Amniotic epithelial cell (primary cell): ENCODE measurements at regions not wholly inside any gene's neighbourhood (a gene's known extent, or its start where the extent isn't known, plus 50 kb on each side); places are given as distances from the start of the nearest gene placed in this dataset.
A peak's percentile ranks its signal among the peaks of the same experiment; 100 is the strongest.

Experiments
- DNase-seq: peaks from one replicate; pipeline ENCODE4 v3.0.0-alpha.2; 2010; ENCODE audit warnings: low read depth

DNA sequence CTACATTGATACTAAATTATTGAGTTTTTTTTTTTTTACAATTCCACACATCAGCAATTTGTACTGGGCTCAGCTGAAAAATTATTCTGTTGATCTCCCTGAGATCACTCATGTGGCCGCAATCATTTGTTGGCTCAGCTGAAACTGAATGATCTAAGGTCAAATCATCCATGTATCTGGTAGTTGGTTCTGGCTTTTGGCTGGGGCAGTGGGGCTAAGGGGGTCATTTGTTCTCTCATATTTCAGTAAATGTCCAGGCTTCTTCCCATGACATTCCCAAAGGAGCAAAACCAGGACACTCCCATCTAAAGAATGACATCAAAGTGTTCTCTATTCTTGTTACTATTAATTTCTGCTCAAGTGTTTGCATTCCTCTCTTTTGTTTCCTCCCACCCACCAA, 806.7 kb upstream of the ADGRL2 start:
- no peak for DNase-seq

DNA sequence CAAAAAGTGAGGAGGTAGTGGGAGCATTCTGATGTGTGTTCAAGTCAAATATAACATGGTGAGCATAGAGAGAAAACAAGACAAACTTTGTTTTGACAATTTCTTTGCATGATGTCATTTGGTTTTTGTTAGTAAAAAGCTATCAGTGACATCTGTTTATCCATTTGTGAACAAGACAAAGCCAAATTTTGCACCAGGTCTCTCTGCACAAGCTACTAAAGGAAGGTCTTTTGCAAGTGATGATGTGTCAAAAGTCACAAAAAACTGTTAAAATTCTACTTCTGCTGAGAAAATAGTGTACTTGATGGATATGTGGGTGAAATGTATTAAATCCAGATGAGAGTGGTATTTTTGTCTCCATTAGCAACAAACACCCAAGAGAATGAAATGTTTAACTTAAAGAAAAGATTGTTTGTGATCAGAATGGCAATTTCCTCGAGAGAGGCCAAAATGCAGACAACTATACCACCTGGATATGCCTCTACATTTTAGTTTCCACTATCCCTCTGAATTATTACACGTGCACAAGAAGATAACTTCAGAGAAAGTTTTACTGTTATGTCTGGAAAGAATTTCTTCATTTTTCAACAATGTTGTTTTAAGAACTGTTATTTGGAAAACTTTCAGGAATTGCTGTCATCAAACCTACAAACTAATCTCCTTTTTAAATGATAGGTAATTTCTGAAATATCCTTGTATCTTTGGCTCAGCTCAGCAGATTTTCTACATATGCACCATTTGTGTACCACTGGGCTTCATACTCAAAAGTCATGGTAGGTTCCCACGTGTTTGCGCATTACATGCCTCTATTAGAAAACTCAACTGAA, 807.4 kb upstream of the ADGRL2 start:
- no peak for DNase-seq

DNA sequence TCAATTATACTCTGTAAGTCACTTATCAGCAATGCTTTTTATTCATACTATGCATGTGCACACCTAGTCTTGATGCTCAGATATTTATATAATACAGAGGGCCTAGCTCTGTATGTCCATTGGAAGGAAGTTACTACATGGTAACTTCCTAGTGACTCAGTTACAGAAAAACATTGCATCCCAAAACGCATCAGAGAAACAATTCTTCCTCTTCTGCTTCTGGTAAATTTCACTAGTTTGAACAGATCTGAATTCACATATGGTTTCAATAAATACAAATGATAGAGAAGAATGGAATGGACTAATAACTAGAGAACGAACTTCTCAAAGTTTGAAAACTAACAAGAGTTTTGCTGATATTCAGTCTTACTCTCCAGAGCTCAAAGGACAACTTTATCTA, 811.3 kb upstream of the ADGRL2 start:
- no peak for DNase-seq

- DNase-seq: no peak
Observed at GRCh38 chr1:80988926-80989325, 811.8 kb upstream of the ADGRL2 start.

DNA sequence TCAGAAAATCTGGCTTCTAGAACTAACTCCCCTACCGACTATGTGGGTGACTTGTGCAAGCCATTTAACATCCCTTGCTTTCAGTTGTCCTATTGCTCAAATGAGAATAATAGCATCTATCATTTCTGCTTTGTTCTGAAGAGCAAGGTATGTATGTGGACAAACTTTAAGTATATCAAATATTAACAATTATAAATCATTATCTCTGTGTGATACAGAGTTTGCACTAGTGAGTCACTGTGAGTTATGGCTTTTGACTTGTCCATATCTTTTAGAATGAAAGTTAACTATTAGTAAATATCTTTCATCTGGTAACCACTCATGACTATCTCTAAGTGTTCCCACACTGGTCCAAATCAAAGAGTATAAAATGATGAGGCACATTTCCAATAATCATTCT, 812.9 kb upstream of the ADGRL2 start:
- no peak for DNase-seq

DNA sequence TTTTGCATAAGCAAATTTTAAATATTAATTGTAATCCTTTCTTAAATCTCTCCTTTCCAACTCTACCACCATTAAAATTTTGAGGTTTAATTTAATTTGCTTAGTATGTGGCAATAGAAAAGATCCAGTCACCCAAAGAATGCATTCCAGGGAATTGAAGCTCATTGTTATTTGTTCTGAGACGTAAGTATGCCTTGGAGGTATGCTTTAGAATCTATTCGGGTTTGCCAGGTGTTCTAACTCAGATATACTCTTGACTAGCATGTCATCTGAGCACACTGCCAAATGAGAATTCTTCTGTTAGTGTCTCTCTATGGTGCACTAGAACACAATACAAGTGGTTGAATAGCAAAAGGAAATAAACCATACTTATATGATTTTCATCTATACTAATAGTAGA, 813.6 kb upstream of the ADGRL2 start:
- no peak for DNase-seq

DNA sequence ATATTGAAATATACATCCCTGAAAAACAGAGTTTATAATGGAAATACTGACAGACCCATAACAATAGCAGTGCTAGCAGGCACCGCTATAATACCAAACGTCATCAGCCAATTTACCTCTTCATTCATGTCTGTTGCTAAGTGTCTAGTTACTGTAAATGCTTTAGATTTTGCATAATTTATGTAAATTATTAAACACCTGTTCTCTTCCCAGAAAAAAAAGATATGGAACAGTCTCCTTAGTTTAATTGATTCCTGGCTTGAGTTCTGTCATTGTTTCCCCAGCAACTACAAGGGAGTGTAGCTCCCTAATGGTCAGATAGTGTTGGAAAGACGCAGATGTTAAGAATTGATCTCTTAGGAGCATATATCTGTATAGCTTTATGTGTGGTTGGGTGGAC, 817.9 kb upstream of the ADGRL2 start:
- DNase-seq: no peak

GRCh38 chr1:80973101-80973500, 827.6 kb upstream of the ADGRL2 start:
- DNase-seq: no peak

GRCh38 chr1:80966266-80966665, 834.5 kb upstream of the ADGRL2 start:
- peak; percentile 7 for DNase-seq

- no peak for DNase-seq
Observed at GRCh38 chr1:80962564-80962963, 838.2 kb upstream of the ADGRL2 start.

GRCh38 chr1:80961464-80962190, 839.1 kb upstream of the ADGRL2 start:
- no peak for DNase-seq

DNA sequence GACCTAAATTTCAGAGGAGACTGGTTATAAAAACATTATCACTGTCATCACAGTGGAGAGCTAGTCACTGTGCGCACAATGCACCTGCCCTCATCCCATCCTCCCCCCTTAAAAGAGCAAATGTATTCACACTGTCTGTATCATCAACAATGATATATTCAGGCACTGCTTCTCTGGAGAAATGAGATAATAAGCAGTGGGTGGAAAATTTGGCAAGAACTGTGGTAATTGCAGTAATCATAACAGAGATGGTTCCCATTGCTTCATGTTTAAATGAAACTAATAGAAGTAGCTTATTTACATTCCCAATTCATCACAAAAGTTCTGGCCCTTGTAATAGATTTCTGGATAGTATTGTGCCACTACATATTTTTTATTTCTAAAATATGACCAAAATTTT, 867.4 kb upstream of the ADGRL2 start:
- no peak for DNase-seq

DNA sequence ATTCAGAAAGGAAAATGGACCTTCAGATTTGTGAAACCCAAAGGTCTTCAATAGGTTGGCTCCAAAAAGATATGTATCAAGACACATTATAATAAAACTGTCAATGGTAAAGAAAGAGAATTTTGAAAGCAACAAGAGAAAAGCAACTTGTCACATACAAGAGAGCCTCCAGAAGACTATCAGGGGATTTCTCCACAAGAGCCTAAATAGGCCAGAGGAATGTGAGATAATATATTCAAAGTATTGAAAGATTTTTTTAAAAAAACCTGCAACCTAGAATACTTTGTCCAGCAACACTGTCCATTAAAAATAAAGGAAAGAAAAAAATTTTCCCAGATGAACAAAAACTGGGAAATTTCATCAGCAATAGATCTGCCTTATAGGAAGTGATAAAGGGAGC, 869.6 kb upstream of the ADGRL2 start:
- no peak for DNase-seq

DNA sequence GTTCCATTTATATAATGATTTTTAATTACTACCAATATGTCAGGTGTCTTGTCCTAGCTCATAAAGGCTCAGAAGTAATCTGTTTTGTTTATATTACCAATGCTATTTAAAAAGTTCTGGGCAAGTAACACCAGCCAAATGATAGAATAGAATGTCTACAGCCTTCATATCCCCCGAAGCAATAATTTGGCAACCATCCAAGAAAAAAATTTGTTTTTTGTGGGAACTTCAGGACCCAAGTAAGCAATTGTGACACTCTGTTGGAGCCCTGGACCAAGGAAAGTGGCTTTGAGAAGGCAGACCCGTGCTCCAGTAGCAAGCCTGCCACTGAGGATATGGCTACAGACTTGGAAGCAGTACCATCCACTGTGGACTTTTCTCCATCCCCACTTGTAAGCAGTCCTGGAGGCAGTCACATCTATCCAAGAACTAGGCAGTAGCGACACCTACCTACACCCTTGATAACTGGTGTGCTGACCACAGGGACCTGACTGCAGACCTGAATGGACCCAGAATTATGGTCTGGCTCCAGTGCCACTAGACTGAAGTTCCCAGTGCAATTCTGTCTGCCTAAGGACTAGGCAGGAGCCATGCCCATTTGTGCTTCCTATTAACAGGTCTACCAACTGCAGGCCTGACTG, 870.7 kb upstream of the ADGRL2 start:
- no peak for DNase-seq

DNA sequence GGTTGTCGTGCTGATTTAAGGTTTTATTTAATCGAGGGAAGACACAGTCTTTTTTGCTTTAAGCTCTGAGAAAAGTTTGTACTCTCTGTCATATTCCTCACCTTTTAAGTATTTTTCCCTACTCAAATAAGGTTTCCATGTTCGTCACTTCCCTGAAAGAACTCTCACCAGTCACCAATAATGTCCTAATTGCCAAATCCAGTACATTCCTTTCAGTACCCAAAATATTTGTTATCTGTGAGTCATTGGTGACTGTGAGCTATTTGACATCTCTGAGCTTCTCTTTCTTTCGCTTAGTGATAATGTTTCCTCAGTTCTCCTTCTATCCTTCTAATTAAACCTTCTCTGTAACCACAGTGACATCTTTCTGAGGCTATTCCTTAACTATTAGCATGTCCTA, 874.2 kb upstream of the ADGRL2 start:
- DNase-seq: peak; percentile 30

GRCh38 chr1:80925130-80925805, 875.5 kb upstream of the ADGRL2 start:
- DNase-seq: no peak

DNA sequence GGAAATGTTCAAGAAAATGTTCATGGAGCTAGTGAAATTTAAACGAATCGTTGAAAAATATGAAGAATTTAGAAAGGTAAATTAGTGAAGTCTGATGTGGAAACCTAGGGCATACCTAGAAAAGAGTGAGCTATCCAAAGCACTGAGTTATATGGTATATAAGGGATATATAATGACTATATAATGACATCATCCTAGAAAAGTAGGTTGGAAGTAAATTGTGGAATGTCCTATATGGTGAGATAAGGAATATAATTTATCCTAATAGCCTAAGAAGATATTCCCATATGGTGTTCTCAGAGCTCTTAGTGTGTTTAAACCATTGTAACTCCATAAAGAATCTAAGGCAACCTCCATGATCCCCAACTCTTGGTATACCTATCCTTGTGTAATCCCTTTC, 876.4 kb upstream of the ADGRL2 start:
- DNase-seq: no peak

GRCh38 chr1:80922906-80923305, 877.8 kb upstream of the ADGRL2 start:
- DNase-seq: no peak

DNA sequence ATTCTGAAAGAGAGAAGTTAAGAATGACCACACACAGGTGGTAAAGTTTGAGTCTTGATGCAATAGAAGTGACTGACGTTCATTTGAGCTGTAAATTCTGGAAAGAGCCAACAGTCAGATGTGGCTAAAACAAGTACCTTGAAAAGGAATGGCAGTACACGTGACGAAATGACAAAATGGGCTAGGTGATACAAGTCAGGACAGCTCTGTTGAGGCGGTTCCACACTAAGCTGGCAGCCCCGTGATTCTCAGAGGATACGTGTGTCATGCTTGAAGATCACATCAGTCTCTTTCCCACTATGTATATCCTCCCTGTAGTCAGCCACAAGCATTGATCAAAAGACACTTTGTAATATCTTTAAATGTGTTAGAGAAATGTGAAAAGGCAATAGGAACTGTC, 881.3 kb upstream of the ADGRL2 start:
- DNase-seq: no peak

GRCh38 chr1:80918380-80918779, 882.4 kb upstream of the ADGRL2 start:
- DNase-seq: peak; percentile 87

- DNase-seq: no peak
Observed at GRCh38 chr1:80917826-80918225, 882.9 kb upstream of the ADGRL2 start.

GRCh38 chr1:80917225-80917624, 883.5 kb upstream of the ADGRL2 start:
- no peak for DNase-seq

DNA sequence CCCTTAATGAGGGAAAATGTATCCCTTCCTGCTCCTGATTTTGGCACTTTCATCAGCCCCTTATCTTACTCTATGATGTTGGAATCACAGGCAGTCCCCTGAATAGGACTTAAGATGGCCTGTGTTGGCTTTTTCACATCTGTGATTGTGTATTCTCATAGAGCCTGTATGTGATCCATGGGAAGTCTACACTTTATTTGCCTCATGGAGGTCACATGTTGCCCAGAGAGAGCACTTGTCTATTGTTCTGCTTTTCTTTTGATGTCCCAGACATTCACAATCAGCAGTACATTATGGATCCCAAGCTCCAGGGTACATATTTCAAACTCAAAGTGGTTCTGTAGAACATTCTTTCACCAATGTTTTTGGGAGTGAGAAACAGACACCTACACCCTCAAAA, 885.2 kb upstream of the ADGRL2 start:
- no peak for DNase-seq
